Fibroblast of lung (primary cell): ENCODE measurements at regions not wholly inside any gene's neighbourhood (a gene's known extent, or its start where the extent isn't known, plus 50 kb on each side); places are given as distances from the start of the nearest gene placed in this dataset.

Source experiments
- DNase-seq, 2 donors: peaks; one replicate each; pipeline versions ENCODE4 v3.0.0 to v3.0.0-alpha.2; 2010; ENCODE audit warnings: low read depth in 2 of 2
- H2AFZ ChIP-seq: 2 replicates; pipeline ENCODE4 v1.5.1; 2012; ENCODE audit warnings: low read length, control low read depth, inconsistent platforms
- H3K27ac ChIP-seq: 2 replicates; pipeline ENCODE4 v1.5.1; 2011; ENCODE audit warnings: low read length, control low read depth; ENCODE audit not compliant: insufficient read depth
- H3K27me3 ChIP-seq: 2 replicates; pipeline ENCODE4 v1.5.1; 2011; ENCODE audit warnings: mild to moderate bottlenecking, low read length; ENCODE audit not compliant: control insufficient read depth, insufficient read depth
- H3K36me3 ChIP-seq: 2 replicates; pipeline ENCODE4 v1.5.1; 2011; ENCODE audit warnings: low read length; ENCODE audit not compliant: control insufficient read depth, insufficient read depth
- H3K4me1 ChIP-seq: 2 replicates; pipeline ENCODE4 v1.5.1; 2011; ENCODE audit warnings: low read length; ENCODE audit not compliant: control insufficient read depth, insufficient read depth; ENCODE audit errors: extremely low read depth
- H3K4me2 ChIP-seq: 2 replicates; pipeline ENCODE4 v1.5.1; 2011; ENCODE audit warnings: low read length, control low read depth; ENCODE audit not compliant: insufficient read depth; ENCODE audit errors: extremely low read depth
- H3K4me3 ChIP-seq, 4 experiments: fragments of 200-600 bp in 1 of 4; sonication (generic) in 1 of 4; replicated peaks in 1 of 4; 2 replicates each; pipeline ENCODE4 v1.5.1; 2011 to 2016; ENCODE audit warnings: low read length in 4 of 4, low read depth in 3 of 4, mild to moderate bottlenecking in 3 of 4, control low read depth in 2 of 4, inconsistent platforms in 1 of 4, mixed read lengths in 1 of 4; ENCODE audit not compliant: insufficient read depth in 1 of 4; ENCODE audit errors: control extremely low read depth in 1 of 4
- H3K79me2 ChIP-seq: 2 replicates; pipeline ENCODE4 v1.5.1; 2012; ENCODE audit warnings: mild to moderate bottlenecking, low read length, inconsistent platforms; ENCODE audit not compliant: control insufficient read depth, insufficient read depth
- H3K9ac ChIP-seq: 2 replicates; pipeline ENCODE4 v1.5.1; 2011; ENCODE audit warnings: mild to moderate bottlenecking, low read length, control low read depth; ENCODE audit not compliant: insufficient read depth
- H3K9me3 ChIP-seq: 2 replicates; pipeline ENCODE4 v1.5.1; 2012; ENCODE audit warnings: low read depth, low read length; ENCODE audit not compliant: control insufficient read depth, insufficient read depth
- H4K20me1 ChIP-seq: 2 replicates; pipeline ENCODE4 v1.5.1; 2011; ENCODE audit warnings: low read length; ENCODE audit not compliant: control insufficient read depth, insufficient read depth; ENCODE audit errors: extremely low read depth
- EZH2 ChIP-seq: IDR thresholded peaks from 2 replicates; pipeline ENCODE4 v1.5.1; 2012; ENCODE audit warnings: low read length, control low read depth, mild to moderate bottlenecking; ENCODE audit errors: missing control alignments
- TF ChIP-seq, protein P1 (sequence below), 2 donors: IDR thresholded peaks in 1 of 2; conservative IDR thresholded peaks in 1 of 2; 1 replicate in 1 of 2; 2 replicates in 1 of 2; pipeline ENCODE4 v1.5.1; 2011 to 2012; ENCODE audit warnings: low read length in 2 of 2, control low read depth in 1 of 2, inconsistent platforms in 1 of 2, low read depth in 1 of 2, mild to moderate bottlenecking in 1 of 2

DNA sequence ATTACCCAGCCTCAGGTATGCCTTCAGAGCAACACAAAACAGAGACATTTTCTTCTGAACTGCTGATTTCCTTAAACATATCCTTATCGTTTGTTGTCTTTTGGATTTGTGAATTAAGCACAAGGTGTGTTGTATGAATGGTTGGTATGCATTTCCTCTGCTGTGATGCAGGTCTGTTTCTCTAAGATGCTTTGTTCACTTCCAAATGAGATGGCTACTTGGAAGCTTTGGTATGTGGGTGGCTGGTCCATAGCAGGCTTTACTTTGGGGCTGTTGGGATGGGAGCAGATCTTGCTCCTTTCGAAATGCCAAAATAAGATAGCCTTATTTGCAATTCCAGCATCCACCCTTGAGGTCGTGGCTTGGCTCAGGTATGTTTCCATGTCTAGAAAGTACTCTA, 257.2 kb downstream of the INSIG2 start:
- Histone ChIP-seq H4K20me1 (no peaks in the 10 kb centered on the region), H3K27me3 (no peaks in the 10 kb centered on the region), H3K4me3 (no peak overlapping the region), H3K9me3 (no peaks in the 10 kb centered on the region), H2AFZ (no peak overlapping the region), H3K27ac (no peak overlapping the region), H3K9ac (no peak overlapping the region), H3K79me2 (no peaks in the 10 kb centered on the region), H3K4me2 (no peak overlapping the region), H3K36me3 (no peaks in the 10 kb centered on the region), H3K4me1 (no peaks in the 10 kb centered on the region)
- TF ChIP-seq EZH2: no peak
- TF ChIP-seq, protein P1, sequence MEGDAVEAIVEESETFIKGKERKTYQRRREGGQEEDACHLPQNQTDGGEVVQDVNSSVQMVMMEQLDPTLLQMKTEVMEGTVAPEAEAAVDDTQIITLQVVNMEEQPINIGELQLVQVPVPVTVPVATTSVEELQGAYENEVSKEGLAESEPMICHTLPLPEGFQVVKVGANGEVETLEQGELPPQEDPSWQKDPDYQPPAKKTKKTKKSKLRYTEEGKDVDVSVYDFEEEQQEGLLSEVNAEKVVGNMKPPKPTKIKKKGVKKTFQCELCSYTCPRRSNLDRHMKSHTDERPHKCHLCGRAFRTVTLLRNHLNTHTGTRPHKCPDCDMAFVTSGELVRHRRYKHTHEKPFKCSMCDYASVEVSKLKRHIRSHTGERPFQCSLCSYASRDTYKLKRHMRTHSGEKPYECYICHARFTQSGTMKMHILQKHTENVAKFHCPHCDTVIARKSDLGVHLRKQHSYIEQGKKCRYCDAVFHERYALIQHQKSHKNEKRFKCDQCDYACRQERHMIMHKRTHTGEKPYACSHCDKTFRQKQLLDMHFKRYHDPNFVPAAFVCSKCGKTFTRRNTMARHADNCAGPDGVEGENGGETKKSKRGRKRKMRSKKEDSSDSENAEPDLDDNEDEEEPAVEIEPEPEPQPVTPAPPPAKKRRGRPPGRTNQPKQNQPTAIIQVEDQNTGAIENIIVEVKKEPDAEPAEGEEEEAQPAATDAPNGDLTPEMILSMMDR (conservative IDR thresholded peaks at IDR 0.05 in 1 of 2, IDR thresholded peaks at IDR 0.05 in 1 of 2; ENCODE audit: low read depth in 1 of 2, low read length in 2 of 2): no peak
- no peak for DNase-seq

DNA sequence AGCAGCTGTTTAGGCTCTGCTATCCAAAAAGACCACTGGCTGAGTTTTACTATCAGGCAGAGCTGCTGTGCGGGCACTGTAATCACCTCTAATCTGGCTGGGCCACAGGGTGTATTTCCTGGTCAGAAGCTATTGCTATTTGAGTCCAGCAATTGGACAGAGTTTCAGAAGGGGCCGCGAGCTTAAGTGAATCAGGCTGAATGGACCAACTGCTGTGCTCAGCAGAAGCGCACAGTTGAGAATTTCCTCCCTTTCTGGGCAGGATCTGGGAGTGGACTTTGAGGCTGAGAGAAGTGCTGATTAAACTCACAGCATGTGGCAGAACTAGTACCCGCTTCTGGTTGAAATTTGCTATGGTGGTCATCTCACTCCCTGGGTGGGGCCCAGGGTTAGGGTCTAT, 251.8 kb downstream of the INSIG2 start:
- Histone ChIP-seq H3K4me1 (no peaks in the 10 kb centered on the region), H3K79me2 (no peaks in the 10 kb centered on the region), H3K27me3 (no peaks in the 10 kb centered on the region), H3K4me2 (no peak overlapping the region), H2AFZ (no peak overlapping the region), H3K36me3 (no peaks in the 10 kb centered on the region), H3K27ac (no peak overlapping the region), H3K9me3 (no peaks in the 10 kb centered on the region), H4K20me1 (no peaks in the 10 kb centered on the region), H3K9ac (no peak overlapping the region), H3K4me3 (no peak overlapping the region)
- TF ChIP-seq, protein P1 (conservative IDR thresholded peaks at IDR 0.05 in 1 of 2, IDR thresholded peaks at IDR 0.05 in 1 of 2; ENCODE audit: low read depth in 1 of 2, low read length in 2 of 2): no peak
- no peak for TF ChIP-seq EZH2
- DNase-seq: no peak

DNA sequence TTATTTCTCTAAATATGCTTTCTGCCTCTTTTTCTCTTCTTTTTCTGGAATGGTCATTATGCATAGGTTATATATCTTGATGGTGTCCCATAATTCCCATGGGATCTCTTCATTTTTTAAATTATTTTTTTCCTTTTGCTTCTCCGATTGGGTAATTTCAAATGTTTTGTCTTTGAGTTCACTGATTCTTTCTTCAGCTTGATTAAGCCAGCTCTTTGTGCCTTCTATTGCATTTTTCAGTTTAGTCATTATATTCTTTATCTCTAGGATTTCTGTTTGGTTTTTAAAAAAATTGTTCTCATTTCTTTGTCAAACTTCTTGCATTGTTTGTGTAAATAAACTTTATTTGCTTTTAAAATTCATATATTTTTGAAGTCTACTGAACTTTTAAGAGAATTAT, 251.1 kb downstream of the INSIG2 start:
- Histone ChIP-seq H3K36me3 (no peaks in the 10 kb centered on the region), H3K9ac (no peak overlapping the region), H3K27me3 (no peaks in the 10 kb centered on the region), H3K79me2 (no peaks in the 10 kb centered on the region), H4K20me1 (no peaks in the 10 kb centered on the region), H3K9me3 (no peaks in the 10 kb centered on the region), H3K4me3 (no peak overlapping the region), H3K27ac (no peak overlapping the region), H2AFZ (no peak overlapping the region), H3K4me2 (no peak overlapping the region), H3K4me1 (no peaks in the 10 kb centered on the region)
- TF ChIP-seq EZH2: no peak
- TF ChIP-seq, protein P1 (conservative IDR thresholded peaks at IDR 0.05 in 1 of 2, IDR thresholded peaks at IDR 0.05 in 1 of 2; ENCODE audit: low read depth in 1 of 2, low read length in 2 of 2): no peak
- DNase-seq: no peak
